Glomerular endothelial cell (primary cell): ENCODE measurements at regions not wholly inside any gene's neighbourhood (a gene's known extent, or its start where the extent isn't known, plus 50 kb on each side); places are given as distances from the start of the nearest gene placed in this dataset.
"Not testable (repeated sequence)": the region's sequence is repeated elsewhere in the genome, so short reads cannot be mapped to it uniquely, and the experiment has no call there.

Source experiments
- DNase-seq: peaks from one replicate; pipeline ENCODE4 v3.0.0-alpha.2; 2011; ENCODE audit warnings: low read depth, low spot score; ENCODE audit errors: extremely low read depth

DNA sequence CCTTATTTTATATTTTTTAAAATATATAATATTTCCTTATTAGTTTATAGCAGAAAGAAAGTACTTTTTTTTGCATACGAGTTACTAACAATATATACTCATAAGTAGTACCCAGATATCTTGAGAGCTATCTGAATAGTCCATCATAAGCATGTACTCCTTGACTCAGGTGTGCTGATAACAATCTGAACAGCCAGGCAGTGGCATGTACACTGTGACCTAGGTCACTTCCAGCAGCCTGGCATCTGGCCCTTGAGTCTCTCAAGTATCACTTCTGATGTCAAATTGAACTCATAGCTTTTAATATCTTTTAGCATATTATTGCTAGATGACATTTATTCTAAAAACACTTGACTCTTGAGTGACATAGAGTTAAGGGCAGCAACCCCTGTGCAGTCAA lies 1576.7 kb downstream of the SLITRK1 start:
- no peak for DNase-seq

DNA sequence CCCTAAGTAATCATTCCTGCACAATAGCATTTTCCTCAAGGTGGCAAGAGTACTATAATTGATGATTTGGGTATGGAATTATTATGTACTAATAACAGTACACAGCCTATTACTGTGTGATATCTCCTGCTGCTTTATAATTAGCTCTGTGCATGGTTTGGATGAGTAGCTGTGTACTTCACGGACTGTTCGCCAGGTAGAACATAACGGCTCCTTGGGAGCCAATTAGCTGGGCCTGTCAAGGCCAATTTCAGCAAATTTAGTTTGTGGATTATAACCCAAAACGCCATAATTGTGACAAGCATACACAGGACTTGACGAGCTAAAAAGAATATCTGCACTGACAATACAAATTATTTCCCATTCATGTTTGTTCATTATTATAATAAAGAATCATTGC lies 1584.2 kb downstream of the SLITRK1 start:
- no peak for DNase-seq

DNA sequence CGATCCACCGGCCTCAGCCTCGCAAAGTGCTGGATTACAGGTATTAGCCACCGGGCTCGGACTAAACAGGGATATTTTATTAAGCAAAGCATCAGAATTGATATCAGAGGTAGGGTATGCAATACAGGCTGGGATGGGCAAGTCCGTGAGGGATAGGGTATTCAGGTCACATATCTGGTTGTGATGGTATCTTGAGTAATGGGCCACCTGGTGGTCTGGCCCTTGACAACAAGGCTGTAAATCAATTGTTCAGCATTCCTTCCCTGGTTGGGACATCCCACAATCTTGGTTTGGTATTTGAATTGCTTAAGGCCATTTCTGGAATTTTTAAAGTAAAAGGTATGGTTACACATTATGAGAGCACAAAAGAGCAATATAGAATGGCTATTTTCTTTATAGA lies 1588.0 kb downstream of the SLITRK1 start:
- no peak for DNase-seq

DNA sequence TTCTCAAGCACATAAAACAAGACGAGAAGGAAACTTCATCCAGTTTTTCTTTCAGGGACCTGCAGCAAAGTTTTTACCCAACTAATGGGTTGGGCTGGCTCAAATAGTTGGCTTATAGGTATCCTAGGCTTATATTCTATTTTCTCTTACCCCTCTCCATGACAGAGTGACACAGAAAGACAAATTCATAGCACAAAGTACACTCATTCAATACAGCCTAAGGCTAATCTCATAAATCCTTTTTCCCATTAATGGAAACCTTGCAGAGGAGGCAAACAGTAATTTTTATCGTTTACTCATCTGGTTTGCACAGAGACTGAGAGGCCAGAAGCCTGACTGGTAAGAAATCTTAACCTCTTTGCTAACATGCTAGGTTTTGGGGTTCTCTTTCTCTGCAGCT lies 1589.9 kb downstream of the SLITRK1 start:
- DNase-seq: no peak

DNA sequence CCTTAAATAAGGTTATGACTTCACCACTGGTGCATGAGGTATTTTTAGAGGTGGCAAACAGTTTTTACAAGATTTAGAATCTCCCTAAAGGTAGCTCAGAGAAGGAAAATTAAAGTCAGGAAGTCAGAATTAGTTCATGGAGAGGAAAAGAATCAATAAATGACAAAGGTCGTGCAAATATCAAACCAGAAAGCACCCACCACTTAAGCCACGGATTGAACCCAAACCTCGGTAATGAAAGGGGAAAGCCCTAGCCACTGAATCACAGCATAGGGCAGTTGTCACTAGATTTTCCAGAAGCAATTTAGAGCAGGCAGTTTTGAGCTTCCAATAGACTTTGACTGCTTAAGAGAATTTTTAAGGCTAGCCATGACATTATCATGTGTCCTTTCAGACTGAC lies 1590.4 kb downstream of the SLITRK1 start:
- no peak for DNase-seq

DNA sequence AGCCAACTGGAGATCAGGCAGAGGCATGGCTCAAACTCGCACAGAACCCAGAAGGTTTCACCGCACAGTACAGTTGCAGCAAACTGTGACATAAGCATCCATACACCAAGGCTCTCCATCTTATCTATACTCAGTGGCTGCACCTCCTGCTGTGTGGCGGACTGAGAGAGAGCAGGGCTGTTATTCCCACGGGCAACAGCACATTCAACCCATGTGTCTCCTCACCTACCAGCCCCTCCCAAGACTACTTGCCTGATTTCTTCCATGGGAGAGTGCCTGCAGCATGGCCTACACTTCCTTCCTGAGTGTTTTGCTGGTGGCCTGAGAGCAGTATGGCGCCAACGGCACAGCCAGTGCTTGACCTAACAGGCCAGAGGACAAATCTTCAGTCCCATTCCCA lies 1606.6 kb downstream of the SLITRK1 start:
- DNase-seq: no peak

DNA sequence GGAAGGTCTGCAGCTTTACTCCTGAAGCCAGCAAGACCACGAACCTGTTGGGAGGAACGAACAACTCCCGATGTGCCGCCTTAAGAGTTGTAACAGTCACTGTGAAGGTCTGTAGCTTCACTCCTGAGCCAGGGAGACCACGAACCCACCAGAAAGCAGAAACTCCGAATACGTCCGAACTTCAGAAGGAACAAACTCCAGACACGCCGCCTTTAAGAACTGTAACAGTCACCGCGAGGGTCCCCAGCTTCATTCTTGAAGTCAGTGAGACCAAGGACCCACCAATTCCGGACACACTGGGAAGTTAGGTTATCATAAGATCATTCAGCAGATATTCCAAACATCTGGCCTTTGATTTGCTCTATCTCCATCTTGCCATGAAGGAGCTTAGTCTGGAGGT lies 1623.0 kb downstream of the SLITRK1 start:
- no peak for DNase-seq

DNA sequence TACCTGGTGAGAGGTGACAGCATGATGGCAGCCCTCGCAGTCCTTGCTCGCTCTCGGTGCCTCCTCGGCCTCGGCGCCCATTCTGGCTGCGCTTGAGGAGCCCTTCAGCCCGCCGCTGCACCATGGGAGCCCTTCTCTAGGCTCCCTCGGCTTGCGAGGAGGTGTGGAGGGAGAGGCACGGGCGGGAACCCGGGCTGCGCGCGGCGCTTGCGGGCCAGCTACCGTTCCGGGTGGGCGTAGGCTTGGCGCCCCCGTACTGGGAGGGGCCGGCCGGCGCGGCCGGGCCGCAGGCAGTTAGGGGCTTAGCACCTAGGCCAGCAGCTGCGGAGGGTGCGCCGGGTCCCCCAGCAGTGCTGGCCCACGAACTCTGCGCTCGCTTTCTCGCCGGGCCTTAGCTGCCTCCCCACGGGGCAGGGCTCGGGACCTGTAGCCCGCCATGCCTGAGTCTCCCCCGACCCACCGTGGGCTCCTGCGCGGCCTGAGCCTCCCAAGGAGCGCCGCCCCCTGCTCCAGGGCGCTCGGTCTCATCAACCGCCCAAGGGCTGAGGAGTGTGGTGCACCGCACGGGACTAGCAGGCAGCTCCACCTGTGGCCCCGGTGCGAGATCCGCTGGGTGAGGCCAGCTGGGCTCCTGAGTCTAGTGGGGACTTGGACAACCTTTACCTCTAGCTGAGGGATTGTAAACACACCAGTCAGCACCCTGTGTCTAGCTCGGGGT lies 1624.3 kb downstream of the SLITRK1 start:
- DNase-seq: no peak

DNA sequence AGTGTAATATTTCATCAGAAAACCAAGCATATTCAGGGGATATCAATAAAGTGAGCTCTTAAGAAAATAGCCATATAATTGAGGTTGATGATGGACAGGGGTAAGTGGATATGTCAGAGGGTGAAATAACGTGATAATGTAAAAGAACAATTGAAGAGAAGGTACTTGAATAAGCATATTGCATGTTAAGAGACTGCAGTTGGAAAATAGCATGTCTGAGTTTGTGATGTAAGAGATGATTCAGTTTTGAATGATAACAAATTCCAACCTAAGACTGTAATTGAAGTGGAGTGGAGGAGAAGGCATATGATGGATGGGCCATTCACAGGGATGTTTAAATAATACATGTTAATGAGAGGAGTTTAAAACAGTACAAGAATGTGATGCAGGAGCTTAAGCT lies 1633.5 kb downstream of the SLITRK1 start:
- no peak for DNase-seq

DNA sequence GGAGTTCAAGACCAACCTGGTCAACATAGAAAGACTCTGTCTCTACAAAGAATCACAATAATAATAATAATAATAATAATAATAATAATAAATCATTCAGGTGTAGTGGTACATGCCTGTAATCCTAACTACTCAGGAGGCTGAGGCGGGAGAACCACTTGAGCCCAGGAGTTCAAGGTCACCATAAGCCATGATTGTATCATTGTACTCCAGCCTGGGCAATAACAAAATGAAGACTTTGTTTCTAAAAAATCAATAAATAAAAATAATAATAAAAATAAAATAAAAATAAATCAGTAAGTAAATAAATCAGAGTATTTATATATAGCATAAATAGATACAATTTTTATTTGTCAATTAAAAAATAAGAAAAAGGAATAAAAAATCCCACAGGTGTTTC lies 1636.4 kb downstream of the SLITRK1 start:
- DNase-seq: no peak

DNA sequence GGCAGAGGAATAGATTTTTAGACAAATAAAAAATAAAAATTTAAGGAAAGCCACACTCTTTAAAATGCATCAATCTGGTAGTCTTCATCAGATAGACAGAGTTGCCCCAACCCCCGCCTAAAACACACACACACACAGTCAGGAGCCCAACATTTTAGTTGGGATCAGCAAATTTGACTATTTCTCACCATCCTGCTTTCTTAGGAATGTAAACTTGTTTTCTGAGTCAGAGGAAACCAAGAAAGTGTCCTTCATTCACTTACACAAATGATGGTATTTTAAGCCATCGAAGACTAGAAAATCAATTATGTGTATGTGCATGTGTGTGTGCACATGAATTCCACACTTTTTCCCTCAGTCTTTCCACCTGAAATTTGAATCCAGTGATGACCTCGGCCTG lies 1657.5 kb downstream of the SLITRK1 start:
- DNase-seq: no peak

DNA sequence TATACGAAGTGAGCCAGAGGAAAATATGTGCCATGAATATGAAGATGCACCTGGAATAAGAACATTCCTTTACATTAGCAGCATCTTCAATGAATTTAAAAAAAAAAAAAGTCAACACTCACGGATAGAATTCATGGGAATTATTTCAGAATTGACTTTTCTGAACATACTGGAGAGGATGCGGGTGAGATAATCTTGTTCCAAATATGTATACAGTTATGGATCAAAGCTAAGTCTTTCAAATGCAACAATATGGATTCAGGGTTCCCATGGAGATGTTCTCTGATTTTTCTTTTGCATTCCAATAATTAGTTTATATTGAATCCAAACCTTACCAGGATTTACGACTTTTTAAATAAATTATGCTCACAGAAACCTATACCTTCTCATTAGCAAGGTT lies 1660.7 kb downstream of the SLITRK1 start:
- no peak for DNase-seq

DNA sequence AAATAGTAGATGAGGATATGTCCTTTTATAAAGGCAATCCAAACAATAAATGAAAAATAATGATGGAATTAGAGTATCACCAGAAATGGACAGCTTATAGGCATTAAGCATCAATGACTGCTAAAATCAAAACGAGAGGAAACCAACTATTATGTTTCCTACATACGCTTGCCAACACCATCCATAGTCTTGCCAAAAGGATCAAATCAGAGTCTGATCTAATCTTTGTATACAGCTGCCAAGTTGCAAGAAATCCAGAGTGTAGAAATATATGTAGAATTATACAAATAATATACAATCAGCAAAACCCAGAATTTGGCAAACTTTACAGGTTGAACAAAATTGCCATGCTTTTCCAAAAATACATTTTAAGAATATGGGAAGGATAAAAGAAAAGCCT lies 1661.6 kb downstream of the SLITRK1 start:
- no peak for DNase-seq

DNA sequence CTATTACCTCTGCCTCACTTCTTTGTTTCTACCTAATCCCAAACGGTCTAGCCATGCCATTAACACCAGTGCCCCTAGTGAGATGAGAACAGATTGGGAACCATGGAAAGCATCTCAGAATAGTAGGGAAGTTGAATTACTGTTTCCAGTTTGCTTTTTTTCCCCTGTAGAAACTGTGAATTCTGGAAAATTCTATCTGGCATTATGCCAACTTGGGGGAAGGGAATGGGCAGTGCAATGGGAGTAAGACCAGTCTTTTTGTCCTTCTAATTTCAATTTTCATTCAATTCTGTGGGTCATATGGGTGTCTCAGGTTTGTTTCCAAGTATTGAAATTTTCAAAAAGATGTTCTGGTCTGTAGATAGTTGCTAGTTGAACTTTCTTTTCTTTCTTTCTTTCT lies 1666.1 kb downstream of the SLITRK1 start:
- no peak for DNase-seq

DNA sequence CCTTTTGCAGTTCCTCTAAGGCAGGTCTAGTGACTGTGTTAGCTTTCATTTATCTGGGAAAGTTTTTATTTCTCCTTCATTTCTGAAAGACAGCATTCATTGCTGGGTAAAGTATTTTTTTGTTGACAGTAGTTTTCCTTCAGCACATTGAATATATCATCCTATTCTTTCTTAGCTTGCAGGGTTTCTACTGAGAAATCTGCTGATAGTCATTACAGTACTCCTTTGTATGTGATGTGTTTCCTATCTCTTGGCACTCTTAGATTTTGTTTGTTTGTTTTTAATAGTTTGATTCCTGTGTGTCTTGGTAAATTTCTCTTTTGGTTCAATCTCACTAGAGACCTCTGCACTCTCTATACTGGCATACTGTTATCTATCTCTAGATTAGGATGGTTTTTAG lies 1667.9 kb downstream of the SLITRK1 start:
- no peak for DNase-seq

DNA sequence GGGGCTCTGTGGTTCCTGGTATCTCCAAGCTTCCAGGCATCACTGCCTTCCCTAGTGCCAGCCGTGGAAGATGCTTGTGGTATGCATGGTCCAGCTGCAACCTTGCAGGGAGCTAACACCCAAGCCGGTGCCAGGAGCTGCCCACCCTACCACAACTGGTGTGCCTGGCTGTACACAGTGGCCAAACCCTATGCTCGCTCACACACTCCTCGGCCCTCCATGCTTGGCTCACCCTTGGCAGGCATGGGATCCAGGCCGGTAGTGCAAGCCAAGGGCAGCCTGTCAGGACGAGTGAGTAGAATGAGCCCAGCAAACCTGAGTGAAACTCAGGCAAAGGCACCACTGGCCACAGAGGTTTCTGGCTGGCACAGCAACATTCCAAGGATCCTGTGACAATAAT lies 1676.0 kb downstream of the SLITRK1 start:
- DNase-seq: no peak

DNA sequence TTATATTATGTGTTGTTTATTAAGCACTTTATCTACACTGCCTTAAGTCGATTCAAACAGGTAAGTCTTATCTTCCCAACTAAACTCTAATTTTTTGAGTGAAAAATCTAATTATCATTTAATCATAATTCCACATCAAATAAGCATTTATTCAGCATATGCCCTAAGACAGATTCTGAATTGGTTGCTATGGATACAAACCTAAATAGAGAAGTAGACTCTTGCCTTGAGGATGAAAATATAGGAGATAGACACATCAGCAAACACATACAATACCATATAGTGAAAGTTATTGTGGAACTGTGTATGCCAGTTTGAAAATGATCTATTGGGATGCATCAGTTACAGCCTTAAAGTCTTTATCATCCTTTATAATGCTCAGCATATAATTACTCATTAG lies 1679.9 kb downstream of the SLITRK1 start:
- no peak for DNase-seq

DNA sequence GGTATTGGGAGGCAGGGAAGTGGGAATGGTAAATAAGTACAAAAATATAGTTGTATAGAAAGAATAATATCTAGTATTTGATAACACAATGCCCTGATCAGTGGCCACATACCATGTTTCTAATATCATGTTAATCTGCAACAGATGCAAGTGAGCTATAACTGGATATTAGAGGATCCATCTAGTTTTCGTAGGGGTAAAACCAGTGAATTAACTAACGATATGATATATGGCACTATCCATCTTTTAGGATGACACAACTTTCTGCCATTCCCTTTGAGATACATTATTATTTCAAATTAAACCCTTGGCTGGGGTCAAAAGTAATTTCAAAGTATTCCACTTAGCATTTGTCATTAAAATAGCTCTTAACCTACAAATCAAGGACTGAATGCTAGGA lies 1686.2 kb downstream of the SLITRK1 start:
- DNase-seq: no peak

DNA sequence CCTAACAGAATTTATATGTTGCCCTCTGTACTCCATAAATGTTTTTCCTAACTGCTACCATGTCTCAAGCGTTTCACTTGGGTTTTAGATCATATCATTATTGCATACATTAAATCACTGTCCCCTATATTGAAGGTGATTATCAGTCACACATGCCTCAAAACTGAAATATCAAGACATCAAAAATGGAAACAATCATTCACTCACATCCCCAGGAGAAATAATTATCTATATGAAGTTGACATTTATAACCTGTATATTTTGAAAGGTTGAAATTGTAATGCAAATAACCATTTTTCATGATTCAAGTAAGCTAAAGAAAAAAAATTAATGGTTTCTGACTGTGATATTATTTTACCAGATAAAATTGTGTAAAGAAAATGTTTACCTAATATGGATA lies 1695.0 kb downstream of the SLITRK1 start:
- no peak for DNase-seq

DNA sequence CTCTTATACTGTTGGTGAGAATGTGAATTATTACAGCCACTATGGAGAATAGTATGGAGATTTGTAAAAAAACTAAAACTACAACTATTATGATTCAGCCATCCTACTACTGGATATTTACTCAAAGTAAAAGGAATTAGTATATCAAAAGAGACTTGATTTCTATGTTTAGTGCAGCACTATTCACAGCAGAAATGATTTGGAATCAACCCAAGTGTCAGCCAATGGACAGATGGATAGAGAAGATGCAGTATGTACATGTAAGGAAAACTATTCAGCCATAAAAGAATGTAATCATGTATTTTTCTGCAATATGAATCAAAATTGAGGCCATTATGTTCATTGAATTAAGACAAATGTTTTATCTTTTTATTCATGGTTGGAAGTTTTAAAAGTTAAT lies 1705.5 kb downstream of the SLITRK1 start:
- no peak for DNase-seq

DNA sequence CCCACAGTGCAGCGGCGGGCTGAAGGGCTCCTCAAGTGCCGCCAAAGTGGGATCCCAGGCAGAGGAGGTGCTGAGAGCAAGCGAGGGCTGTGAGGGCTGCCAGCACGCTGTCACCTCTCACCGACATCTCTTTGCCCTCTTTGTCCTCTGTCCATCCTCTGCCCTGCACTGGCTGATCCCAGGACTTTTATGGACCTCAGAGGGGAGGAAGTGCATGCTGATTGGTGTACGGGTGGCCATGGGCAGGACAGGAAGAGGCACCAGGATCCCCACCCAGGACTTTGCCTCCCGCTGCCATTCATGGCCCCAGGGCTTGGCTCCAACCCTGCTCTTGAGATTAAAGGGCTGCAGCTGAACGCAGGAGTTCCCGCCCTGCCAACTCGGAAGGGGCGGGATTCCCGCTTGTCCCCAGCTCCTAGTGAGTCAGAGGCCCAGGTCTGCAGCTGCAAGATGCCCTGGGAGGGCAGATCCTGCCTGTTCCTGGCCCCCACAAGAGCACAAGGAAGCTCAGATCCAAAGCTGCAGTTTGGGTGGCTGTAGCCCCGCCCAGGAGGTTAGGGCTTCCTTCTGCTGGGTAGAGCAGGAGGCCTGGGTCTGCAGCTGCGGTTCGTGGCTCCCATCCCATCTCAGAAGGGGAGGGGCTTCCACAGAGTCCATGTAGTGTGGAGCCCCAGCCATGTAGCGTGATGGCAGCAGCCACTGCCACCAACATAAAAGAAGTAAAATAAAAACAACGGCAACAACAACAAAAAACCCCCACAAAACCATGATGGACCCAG lies 1716.7 kb downstream of the SLITRK1 start:
- DNase-seq: no peak

DNA sequence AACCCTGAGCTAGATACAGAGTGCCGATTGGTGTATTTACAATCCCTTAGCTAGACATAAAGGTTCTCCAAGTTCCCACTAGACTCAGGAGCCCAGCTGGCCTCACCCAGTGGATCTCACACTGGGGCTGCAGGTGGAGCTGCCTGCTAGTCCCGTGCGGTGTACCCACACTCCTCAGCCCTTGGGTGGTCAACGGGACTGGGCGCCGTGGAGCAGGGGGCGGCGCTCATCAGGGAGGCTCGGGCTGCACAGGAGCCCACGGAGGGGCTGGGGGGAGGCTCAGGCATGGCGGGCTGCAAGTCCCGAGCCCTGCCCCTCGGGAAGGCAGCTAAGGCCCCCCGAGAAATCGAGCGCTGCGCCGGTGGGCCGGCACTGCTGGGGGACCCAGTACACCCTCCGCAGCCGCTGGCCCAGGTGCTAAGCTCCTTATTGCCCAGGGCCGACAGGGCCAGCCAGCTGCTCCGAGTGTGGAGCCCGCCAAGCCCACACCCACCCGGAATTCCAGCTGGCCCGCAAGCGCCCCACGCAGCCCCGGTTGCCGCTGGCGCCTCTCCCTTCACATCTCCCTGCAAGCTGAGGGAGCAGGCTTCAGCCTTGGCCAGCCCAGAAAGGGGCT lies 1717.4 kb downstream of the SLITRK1 start:
- DNase-seq: not testable (repeated sequence)
